OCI-M1 (cell line): ENCODE measurements at regions not wholly inside any gene's neighbourhood (a gene's known extent, or its start where the extent isn't known, plus 50 kb on each side); places are given as distances from the start of the nearest gene placed in this dataset.
"Not testable (repeated sequence)": the region's sequence is repeated elsewhere in the genome, so short reads cannot be mapped to it uniquely, and the experiment has no call there.

ENCODE experiments used
- DNase-seq: peaks from one replicate; lab custom pipeline; 2025; lab: John Stamatoyannopoulos, UW

DNA sequence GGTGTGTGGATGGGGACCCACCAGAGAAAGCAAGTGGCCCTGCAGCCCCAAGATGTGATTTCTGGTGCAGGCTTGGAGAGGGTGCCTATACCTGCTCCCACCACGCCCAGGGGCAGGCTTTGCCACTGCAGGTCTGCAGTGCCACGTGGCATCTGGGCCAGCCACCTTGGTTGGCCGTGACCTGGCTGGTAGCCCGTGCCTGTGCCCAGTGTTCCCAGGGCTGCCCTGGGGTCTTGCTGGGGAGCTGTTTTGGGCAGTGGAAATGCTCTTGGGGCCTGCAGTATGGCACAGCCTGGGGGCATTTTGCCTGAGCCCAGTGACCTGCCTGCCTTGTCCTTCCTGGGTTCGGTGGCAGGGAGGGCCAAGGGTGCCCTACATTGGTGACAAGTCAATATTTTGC lies 203.4 kb downstream of the UBE3A start:
- no peak for DNase-seq

DNA sequence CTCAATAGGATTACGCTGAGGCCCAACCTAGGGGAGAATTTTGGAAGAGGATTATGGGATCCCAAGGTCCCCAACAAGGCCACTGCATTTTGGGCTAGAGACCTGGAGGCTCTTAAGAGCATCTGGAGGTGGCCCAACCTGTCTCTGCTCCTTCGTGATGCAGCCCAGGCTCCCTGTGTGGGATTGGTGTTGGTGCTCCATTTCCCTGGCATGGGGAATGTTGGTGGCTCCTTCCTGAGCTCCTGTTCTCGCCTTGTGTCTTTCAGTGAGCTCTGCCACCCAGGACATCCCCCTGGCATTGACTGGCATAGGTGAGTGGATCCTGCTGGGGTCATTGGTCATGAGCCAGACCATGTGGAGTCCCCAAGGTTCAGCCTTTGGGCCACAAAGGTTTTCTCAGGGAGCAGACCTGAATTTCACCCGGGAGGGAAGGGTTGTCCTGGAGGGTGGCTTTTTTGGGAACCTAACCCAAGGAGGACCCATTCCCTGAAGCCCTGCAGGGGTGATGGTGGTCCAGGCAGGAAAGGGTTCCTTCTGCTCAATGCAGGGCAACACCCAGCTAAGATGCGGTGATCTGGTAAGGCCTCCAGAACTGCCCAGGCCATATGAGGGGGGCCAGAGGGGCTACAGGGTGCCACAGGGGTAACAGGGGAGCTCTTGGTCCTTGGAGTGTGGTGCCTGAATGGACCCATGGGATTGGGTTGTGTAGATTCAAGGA lies 202.5 kb downstream of the UBE3A start:
- DNase-seq, result no peak

DNA sequence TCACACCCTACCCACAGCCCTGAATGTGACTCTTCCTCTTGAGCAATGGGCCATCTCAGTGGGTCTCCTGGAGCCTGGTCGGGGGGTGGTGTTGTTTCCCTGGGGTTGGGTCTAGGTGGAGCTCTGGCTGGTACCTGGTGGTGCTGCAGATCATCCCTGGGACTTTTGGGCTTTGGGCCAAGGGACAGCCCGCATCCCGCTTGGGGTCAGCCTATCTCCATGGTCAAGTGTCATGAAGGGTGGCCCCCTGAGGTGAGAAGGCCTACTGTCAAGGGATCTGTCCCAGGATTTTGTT lies 202.0 kb downstream of the UBE3A start:
- DNase-seq, result no peak

DNA sequence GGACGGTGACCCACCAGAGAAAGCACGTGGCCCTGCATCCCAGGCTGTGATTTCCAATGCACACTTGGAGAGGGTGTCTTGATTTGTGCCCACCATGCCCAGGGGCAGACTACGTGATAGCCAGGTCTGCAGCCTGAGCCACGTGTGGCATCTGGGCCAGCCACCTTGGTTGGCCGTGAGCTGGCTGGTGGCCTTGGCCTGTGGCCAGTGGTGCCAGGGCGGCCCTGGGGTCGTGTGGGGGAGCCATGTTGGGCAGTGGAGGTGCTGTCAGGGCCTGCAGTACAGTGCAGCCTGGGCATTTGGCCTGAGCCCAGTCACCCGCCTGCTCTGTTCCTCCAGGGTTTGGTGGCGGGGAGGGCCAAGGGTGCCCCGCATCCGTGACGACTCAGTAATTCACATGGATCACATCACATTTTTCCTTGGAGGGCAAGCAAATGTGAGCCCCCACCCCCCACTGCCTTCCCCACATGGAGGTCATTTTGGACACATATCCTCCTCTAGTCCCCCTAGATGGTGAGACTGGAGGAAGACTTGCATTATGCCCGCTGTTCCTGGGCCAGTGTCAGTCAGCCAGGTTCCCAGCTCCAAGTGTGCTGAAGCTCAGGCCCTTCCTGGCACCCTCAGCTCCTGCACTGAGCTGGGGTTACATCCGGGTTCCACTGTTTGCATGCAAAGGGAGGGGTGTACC lies 201.4 kb downstream of the UBE3A start:
- DNase-seq, result no peak

DNA sequence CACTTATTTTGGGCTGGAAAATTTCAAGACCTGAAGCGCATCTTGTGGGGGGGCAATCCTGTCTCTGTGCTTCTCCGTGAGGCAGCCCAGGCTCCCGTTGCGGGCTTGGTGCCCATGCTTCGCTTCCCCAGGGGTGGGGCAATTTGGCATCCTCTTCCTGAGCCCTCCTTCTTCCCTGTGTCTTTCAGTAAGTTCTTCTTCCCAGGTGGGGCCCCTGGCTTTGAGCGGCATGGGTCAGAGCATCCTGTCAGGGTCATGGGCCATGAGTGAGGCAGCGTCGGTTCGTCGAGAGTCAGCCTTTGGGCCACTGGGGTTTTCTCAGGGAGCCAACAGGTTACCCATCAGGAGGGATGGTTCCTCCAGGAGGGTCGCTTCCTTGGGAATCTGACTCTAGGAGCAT lies 200.7 kb downstream of the UBE3A start:
- no peak for DNase-seq

DNA sequence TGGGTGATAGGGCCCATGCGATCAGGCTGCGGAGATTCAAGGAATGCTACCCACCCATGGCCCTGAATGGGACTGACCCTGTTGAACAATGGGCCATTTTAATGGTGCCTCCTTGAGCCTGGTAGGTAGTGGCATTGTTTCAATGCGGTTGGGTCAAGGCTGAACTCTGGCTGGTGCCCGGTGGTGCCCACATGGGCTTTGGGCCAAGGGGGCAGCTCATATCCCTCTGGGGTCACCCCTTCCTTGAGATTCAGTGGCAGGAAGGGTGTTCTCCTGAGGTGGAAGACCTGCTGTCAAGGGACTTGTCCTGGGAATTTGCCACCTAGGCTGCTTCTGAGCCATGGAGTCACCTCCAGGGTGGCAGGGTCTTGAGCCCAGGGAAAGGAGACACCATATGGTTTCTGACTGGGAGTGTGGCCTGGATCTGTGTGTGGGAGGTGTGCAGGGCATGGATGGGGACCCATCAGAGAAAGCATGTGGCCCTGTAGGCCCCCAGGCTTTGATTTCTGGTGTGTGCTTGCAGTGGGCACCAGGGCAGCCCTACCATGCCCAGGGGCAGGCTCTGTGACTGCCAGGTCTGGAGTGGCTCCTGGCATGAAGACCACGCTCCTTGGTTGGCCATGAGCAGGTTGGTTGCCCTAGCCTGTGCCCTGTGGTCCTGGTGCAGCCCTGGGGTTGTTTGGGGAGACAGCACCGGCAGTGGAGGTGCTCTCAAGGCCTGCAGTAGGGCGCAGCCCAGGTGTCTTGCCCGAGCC lies 199.9 kb downstream of the UBE3A start:
- no peak for DNase-seq

DNA sequence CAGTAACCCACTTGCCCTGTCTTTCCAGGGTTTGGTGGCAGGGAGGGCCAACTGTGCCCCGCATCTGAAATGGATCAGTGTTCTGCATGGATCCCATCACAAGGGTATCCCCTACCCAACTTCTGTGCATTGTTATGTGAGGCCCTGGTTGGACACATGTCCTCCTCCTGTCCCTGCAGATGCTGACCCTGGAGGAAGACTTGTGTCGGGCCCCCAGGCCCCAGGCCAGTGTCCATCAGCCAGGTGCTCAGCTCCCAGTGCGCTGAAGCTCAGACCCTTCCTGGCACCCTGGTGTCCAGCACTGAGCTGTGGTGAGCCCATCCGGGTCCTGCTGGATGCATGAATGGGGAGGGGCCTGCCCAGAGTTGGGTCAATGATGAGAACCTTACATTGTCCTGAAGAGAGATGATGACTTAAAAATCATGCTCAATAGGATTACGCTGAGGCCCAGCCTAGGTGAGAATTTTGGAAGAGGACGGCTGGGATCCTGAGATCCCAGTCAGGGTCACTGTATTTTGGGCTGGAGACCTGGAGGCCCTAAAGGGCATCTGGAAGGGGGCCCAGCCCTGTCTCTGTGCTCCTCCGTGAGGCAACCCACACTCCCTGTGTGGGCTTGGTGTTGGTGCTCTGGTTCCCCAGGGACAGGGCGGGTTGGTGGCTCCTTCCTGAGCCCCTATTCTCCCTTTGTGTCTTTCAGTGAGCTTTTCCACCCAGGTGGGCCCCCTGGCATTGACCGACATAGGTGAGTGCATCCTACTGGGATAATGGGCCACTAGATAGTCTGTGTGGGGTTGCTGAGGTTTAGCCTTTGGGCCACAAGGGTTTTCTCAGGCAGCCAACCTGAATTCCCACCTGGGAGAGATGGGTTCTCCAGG lies 199.1 kb downstream of the UBE3A start:
- DNase-seq, result no peak

DNA sequence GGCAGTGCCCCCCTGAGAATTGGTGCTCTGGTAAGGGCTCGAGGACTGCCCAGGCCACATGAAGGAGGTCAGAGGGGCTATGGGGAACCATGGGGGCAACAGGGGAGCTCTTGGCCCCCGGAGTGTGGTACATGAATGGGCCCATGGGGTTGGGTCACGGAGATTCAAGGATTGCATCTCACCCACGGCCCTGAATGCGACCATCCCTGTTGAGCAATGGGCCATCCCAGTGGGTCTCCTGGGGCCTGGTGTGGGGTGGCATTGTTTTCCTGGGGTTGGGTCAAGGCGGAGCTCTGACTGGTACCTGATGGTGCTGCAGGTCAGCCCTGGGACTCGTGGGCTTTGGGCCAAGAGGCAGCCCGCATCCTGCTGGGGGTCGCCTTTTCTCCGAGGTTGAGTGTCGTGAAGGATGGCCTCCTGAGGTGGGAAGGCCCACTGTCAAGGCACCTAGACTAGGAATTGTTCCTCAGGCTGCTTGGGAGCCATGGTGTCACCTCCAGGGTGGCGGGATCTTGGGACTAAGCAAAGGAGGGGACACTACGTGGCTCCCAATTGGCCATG lies 198.3 kb downstream of the UBE3A start:
- no peak for DNase-seq

DNA sequence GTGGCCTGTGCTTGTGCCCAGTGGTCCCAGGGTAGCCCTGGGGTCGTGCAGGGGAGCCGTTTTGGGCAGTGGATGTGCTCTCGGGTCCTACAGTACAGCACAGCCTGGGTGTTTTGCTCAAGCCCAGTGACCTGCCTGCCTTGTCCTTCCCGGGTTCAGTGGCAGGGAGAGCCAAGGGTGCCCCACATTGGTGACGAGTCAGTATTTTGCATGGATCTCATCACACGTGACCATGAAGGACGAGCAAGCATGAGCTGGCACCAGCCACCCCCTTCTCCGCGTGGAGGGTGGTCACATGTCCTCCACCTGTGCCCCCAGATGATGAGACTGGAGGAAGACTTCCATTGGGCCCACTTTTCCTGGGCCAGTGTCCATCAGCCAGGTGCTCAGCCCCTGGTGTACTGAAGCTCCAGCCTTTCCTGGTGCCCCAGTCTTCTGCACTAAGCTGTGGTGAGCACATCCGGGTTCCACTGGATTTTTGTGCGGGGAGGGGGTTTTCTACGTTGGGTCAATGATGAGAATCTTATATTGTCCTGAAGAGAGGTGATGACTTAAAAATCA lies 197.5 kb downstream of the UBE3A start:
- no peak for DNase-seq

DNA sequence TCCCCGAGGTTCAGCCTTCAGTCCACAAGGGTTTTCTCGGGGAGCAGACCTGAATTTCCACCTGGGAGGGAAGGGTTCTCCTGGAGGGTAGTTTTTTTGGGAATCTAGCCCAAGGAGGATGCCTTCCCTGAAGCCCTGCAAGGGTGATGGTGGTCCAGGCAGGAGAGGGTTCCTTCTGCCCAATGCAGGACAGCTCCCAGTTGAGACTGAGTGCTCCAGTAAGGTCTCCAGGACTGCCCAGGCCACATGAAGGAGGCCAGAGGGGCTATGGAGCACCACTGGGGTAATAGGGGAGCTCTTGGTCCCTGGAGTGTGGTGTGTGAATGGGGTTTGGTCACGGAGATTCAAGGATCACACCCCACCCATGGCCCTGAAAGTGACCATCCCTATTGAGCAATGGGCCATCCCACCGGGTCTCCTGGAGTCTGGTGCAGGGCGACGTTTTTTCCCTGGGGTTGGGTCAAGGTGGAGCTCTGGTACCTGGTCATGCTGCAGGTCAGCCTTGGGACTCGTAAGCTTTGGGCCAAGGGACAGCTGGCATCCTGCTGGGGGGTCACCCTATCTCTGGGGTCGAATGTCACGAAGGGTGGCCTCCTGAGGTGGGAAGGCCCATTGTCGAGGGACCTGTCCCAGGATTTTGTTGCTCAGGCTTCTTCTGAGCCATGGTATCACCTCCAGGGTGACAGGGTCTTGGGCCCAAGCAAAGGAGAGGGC lies 196.5 kb downstream of the UBE3A start:
- no peak for DNase-seq

DNA sequence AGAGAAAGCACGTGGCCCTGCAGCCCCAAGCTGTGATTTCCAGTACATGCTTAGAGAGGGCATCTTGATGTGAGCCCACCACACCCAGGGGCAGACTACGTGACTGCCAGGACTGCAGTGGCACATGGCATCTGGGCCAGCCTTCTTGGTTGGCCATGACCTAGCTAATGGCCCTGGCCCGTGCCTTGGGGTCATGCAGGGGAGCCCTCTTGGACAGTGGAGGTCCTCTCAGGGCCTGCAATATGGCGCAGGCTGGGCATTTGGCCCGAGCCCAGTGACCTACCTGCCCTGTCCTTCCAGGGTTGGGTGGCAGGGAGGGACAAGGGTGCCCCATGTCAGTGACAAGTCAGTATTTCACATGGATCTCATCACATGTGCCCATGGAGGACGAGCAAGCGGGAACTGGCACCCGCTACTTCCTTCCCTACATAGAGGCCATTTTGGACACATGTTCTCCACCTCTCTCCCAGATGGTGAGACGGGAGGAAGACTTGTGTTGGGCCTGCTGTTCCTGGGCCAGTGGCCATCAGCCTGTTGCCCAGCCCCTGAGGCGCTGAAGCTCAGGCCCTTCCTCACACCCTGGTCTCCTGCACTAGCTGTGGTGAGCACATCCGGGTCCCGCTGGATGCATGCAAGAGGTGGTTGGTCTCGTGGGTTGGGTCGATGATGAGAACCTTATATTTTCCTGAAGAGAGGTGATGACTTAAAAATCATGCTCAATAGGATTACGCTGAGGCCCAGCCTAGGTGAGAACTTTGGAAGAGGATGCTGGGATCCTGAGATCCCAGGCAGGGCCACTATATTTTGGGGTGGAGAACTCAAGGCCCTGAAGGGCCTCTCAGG lies 195.6 kb downstream of the UBE3A start:
- DNase-seq, result no peak

DNA sequence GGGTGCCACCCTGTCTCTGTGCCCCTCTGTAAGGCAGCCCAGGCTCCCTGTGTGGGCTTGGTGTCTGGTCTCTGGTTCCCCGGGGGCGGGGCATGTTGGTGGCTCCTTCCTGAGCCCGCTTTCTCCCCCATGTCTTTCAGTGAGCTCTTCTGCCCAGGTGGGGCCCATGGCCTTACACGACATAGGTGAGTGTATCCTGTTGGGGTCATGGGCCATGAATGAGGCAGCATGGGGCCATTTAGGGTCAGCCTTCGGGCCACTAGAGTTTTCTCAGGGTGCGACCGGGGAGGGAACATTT lies 195.1 kb downstream of the UBE3A start:
- DNase-seq, result no peak

DNA sequence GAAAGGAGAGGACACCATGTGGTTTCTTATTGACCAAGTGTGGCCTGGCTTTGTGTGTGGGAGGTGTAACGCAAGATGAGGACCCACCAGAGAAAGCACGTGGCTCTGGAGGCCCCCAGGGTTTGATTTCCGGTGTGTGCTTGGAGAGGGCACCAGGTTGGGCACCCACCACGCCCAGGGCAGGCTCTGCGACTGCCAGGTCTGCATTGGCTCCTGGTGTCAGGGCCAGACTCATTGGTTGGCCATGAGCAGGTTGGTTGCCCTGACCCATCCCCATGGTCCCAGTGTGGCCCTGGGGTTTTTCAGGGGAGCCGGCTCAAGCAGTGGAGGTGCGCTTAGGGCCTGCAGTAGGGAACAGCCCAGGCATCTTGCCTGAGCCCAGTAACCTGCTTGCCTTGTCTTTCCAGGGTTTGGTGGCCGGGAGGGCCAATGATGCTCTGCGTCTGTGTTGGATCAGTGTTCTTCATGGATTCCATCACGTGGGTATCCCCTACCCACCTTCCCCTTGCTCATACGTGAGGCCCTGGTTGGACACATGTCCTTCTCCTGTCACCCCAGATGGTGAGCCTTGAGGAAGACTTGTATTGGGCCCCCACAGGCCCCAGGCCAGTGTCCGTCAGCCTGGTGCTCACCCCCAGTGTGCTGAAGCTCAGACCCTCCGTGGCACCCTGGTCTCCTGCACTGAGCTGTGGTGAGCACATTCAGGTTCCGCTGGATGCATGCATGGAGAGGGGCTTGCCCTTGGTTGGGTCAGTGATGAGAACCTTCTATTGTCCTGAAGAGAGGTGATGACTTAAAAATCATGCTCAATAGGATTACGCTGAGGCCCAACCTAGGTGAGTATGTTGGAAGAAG lies 193.9 kb downstream of the UBE3A start:
- DNase-seq, result no peak

DNA sequence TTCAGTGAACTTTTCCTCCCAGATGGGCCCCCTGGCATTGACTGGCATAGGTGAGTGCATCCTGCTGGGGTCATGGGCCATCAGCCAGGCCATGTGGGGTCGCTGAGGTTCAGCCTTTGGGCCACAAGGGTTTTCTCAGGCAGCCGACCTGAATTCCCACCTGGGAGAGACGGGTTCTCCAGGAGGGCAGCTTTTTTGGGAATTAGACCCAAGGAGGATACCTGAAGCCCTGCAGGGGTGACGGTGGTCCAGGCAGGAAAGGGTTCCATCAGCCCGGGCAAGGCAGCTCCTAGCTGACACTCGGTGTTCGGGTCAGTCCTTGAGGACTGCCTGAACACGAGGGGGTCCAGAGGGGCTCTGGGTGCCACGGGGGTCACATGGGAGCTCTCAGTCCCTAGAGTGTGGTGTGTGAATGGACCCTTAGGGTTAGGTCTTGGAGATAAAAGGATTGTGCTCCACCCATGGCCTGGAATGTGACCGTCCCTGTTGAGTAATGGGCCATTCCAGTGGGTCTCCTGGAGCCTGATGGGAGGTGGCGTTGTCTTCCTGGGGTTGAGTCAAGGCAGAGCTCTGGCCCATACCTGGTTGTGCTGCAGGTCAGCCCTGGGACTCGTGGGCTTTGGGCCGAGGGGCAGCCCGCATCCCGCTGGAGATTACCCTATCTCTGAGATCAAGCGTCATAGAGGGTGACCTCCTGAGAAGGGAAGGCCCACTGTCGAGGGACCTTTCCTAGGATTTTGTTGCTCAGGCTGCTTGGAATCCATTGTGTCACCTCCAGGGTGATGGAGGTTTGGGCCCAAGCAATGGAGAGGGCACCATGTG lies 192.8 kb downstream of the UBE3A start:
- no peak for DNase-seq

DNA sequence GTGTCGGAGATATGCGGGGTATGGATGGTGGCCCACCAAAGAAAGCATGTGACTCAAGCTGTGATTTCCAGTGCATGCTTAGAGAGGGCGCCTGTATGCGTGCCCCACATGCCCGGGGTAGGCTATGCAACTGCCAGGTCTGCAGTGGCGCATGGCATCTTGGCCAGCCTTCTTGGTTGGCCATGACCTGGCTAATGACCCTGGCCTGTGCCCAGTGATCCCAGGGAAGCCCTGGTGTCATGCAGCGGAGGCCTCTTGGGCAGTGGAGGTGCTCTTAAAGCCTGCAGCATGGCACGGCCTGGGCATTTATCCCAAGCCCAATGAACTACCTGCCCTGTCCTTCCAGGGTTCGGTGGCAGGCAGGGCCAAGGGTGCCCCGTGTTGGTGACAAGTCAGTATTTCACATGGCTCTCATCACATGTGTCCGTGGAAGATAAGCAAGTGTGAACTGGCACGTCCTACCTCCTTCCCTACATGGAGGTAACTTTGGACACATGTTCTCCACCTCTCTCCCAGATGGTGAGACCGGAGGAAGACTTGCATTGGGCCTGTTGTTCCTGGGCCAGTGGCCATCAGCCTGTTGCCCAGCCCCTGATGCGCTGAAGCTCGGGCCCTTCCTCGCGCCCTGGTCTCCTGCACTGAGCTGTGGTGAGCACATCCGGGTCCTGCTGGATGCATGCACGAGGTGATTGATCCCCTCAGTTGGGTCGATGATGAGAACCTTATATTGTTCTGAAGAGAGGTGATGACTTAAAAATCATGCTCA lies 192.0 kb downstream of the UBE3A start:
- no peak for DNase-seq

DNA sequence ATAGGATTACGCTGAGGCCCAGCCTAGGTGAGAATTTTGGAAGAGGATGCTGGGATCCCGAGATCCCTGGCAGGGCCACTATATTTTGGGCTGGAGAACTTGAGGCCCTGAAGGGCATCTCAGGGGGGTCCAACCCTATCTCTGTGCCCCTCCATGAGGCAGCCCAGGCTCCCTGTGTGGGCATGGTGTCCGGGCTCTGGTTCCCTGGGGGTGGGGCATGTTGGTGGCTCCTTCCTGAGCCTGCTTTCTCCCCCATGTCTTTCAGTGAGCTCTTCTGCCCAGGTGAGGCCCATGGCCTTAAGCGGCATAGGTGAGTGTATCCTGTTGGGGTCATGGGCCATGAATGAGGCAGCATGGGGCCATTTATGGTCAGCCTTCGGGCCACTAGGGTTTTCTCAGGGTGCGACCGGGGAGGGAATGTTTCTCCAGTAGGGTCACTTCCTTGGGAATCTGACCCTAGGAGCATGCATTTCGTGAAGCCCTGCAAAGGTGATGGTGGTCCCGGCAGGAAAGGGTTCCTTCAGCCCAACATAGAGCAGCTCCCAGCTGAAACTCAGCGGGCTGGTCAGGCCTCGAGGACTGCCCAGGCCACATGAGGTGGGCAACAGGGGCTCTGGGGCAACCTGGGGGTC lies 191.3 kb downstream of the UBE3A start:
- no peak for DNase-seq

DNA sequence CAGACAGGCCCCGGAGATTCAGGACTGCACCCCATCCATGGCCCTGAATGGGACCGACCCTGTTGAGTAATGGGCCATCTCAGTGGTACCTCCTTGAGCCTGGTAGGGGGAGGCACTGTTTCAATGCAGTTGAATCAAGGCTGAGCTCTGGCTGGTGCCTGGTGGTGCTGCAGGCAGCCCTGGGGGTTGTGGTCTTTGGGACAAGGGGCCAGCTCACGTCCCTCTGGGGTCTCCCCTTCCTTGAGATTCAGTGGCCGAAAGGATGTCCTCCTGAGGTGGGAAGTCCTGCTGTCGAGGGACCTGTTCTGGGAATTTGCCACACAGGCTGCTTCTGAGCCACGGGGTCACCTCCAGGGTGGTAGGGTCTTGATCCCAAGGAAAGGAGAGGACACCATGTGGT lies 190.7 kb downstream of the UBE3A start:
- DNase-seq, result not testable (repeated sequence)
